HCT116 (cell line): ENCODE measurements at regions not wholly inside any gene's neighbourhood (a gene's known extent, or its start where the extent isn't known, plus 50 kb on each side); places are given as distances from the start of the nearest gene placed in this dataset.

Experiments
- ATAC-seq: fragments of 200-7000 bp; cut with Tn5 transposase; 2 replicates; pipeline ENCODE4 v1.9.1; 2020; ENCODE audit warnings: mild to moderate bottlenecking, moderate library complexity
- BruUV-seq: library from RNA; stranded (reverse); fragments of 400-500 nt; replicated peaks from 2 replicates; lab custom pipeline; 2021; lab: Mats Ljungman, UMichigan
- CTCF ChIA-PET: fragments of 300-600 bp; sonication (Branson Sonifier 250); formaldehyde crosslinking; loops from one replicate; lab custom pipeline; 2021; ENCODE audit warnings: antibody characterized with exemption; lab: Charles Lee
- POLR2A ChIA-PET: fragments of 300-600, 350-600 bp; sonication (Branson Sonifier 250); formaldehyde crosslinking; loops from one replicate; lab custom pipeline; 2021; ENCODE audit warnings: antibody characterized with exemption; lab: Charles Lee
- RAD21 ChIA-PET, 2 experiments: fragments of 300-600 bp; sonication (Branson Sonifier 250); formaldehyde crosslinking; loops; one replicate each; lab custom pipeline; 2023; ENCODE audit warnings: low total read pairs in 2 of 2; ENCODE audit not compliant: uncharacterized antibody in 2 of 2, unreplicated experiment in 2 of 2, low non-redundant PET in 1 of 2; lab: Charles Lee
- DNase-seq: peaks from one replicate; pipeline ENCODE4 v3.0.0-alpha.2; 2010; ENCODE audit warnings: low read depth, low spot score
- H2AFZ ChIP-seq: fragments of 200-600 bp; shearing (Covaris generic), sonication (generic); 2 replicates; pipeline ENCODE4 v1.6.1; 2017; ENCODE audit warnings: low read depth, mixed run types, mixed read lengths, antibody characterized with exemption, low read length; ENCODE audit not compliant: poor library complexity, severe bottlenecking
- H3K27ac ChIP-seq: 2 replicates; pipeline ENCODE4 v1.5.1; 2012; ENCODE audit warnings: low read depth, low read length
- H3K27me3 ChIP-seq: fragments of 200-600 bp; sonication (generic); 2 replicates; pipeline ENCODE4 v1.6.1; 2016; ENCODE audit warnings: mixed run types, low read length, mixed read lengths; ENCODE audit not compliant: insufficient read depth
- H3K36me3 ChIP-seq, 2 experiments: fragments of 200-500 bp in 1 of 2; fragments of 200-600 bp in 1 of 2; sonication (Bioruptor generic) in 1 of 2; sonication (generic) in 1 of 2; 2 replicates each; pipeline versions ENCODE4 v1.5.1 to v1.6.1; 2014 to 2016; ENCODE audit warnings: low read length in 2 of 2, inconsistent platforms in 1 of 2, mixed read lengths in 1 of 2, mixed run types in 1 of 2; ENCODE audit not compliant: insufficient read depth in 2 of 2, control insufficient read depth in 1 of 2
- H3K4me1 ChIP-seq, 2 experiments: fragments of 200-600 bp in 1 of 2; sonication (generic) in 1 of 2; 2 replicates each; pipeline versions ENCODE4 v1.5.1 to v1.6.1; 2012 to 2017; ENCODE audit warnings: low read length in 2 of 2, inconsistent platforms in 1 of 2, mild to moderate bottlenecking in 1 of 2, mixed read lengths in 1 of 2, mixed run types in 1 of 2, moderate library complexity in 1 of 2; ENCODE audit not compliant: insufficient read depth in 2 of 2, control insufficient read depth in 1 of 2
- H3K4me2 ChIP-seq: fragments of 200-600 bp; sonication (generic); 2 replicates; pipeline ENCODE4 v1.6.1; 2017; ENCODE audit warnings: mixed run types, low read length, mixed read lengths
- H3K4me3 ChIP-seq, 2 experiments: fragments of 200-600 bp in 1 of 2; sonication (generic) in 1 of 2; replicated peaks in 1 of 2; 2 replicates each; pipeline ENCODE4 v1.5.1; 2011 to 2016; ENCODE audit warnings: low read length in 2 of 2, control low read depth in 1 of 2, low read depth in 1 of 2, mild to moderate bottlenecking in 1 of 2, mixed read lengths in 1 of 2, mixed run types in 1 of 2
- H3K79me2 ChIP-seq: fragments of 200-600 bp; sonication (generic); 2 replicates; pipeline ENCODE4 v1.6.1; 2017; ENCODE audit warnings: mild to moderate bottlenecking, mixed run types, low read length, moderate library complexity, mixed read lengths; ENCODE audit not compliant: insufficient read depth
- H3K9ac ChIP-seq: fragments of 200-600 bp; sonication (generic); 2 replicates; pipeline ENCODE4 v1.6.1; 2016; ENCODE audit warnings: low read length, mixed read lengths
- H3K9me2 ChIP-seq: fragments of 200-600 bp; sonication (generic), shearing (Covaris generic); 2 replicates; pipeline ENCODE4 v1.6.1; 2017; ENCODE audit warnings: mixed run types, mild to moderate bottlenecking, moderate library complexity; ENCODE audit not compliant: insufficient read depth
- H3K9me3 ChIP-seq, 2 experiments: fragments of 200-500 bp in 1 of 2; fragments of 200-600 bp in 1 of 2; sonication (Bioruptor generic) in 1 of 2; sonication (generic) in 1 of 2; 2 replicates each; pipeline ENCODE4 v1.6.1; 2014 to 2017; ENCODE audit warnings: low read length in 2 of 2, mixed read lengths in 2 of 2, inconsistent platforms in 1 of 2, low read depth in 1 of 2, mild to moderate bottlenecking in 1 of 2, mixed run types in 1 of 2, moderate library complexity in 1 of 2; ENCODE audit not compliant: control insufficient read depth in 1 of 2, insufficient read depth in 1 of 2
- H4K20me1 ChIP-seq: fragments of 200-600 bp; sonication (generic), shearing (Covaris generic); 2 replicates; pipeline ENCODE4 v1.6.1; 2017; ENCODE audit warnings: mixed run types, mild to moderate bottlenecking, moderate library complexity; ENCODE audit not compliant: insufficient read depth
- EGR1 ChIP-seq: IDR thresholded peaks from 2 replicates; pipeline ENCODE4 v1.6.1; 2012; ENCODE audit warnings: low read depth
- ELF1 ChIP-seq: IDR thresholded peaks from 2 replicates; pipeline ENCODE4 v1.6.1; 2012; ENCODE audit warnings: low read depth, borderline replicate concordance
- EZH2phosphoT487 ChIP-seq: fragments of 200-600 bp; IDR thresholded peaks from 2 replicates; pipeline ENCODE4 v1.6.1; 2018; ENCODE audit warnings: antibody characterized with exemption, borderline replicate concordance
- JUND ChIP-seq: IDR thresholded peaks from 2 replicates; pipeline ENCODE4 v1.6.1; 2012
- POLR2AphosphoS5 ChIP-seq: IDR thresholded peaks from 2 replicates; pipeline ENCODE4 v1.6.1; 2011; ENCODE audit warnings: mild to moderate bottlenecking, low read depth, low read length, moderate library complexity
- SIN3A ChIP-seq: IDR thresholded peaks from 2 replicates; pipeline ENCODE4 v1.6.1; 2012; ENCODE audit warnings: low read depth
- SP1 ChIP-seq: IDR thresholded peaks from 2 replicates; pipeline ENCODE4 v1.6.1; 2012; ENCODE audit warnings: low read depth
- TCF7L2 ChIP-seq: IDR thresholded peaks from 2 replicates; pipeline ENCODE4 v1.7.0; 2011; ENCODE audit warnings: borderline replicate concordance, inconsistent platforms; ENCODE audit not compliant: insufficient read depth, insufficient read length; ENCODE audit errors: extremely low read depth
- YY1 ChIP-seq: IDR thresholded peaks from 2 replicates; pipeline ENCODE4 v1.6.1; 2011; ENCODE audit warnings: low read length, low read depth, moderate library complexity, mild to moderate bottlenecking; ENCODE audit not compliant: insufficient replicate concordance; ENCODE audit errors: extremely low read depth
- intact Hi-C: fragments of 100-400 bp; cut with micrococcal nuclease; formaldehyde crosslinking; loops from 2 replicates; pipeline ENCODE4 v1.10.0; 2022
- TF ChIP-seq, protein P1 (sequence below): IDR thresholded peaks from 2 replicates; pipeline ENCODE4 v1.6.1; 2012
- TF ChIP-seq, protein P2 (sequence below): IDR thresholded peaks from 2 replicates; pipeline ENCODE4 v1.6.1; 2011; ENCODE audit warnings: mild to moderate bottlenecking, low read length, moderate library complexity; ENCODE audit not compliant: insufficient replicate concordance; ENCODE audit errors: extremely low read depth

DNA sequence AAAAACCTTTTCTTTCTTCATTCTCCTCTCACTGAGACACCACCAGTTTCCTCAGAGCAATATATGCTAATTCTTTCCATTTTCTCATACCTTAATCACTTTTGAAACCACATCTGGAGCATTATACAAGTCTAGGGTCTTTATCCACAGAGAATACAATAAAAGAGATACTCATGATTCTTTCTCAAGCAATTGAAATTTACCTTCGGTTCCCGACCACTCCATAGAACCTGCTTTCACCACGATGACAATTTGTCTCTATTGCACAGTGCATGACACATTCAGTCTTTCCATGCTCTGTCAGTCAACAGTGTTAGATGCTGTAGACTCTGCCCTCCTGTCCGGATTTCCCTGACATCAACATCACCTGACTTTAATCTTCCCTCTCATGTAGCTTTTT is 409.3 kb upstream of the NWD2 start:
- H3K27ac ChIP-seq = no peak overlapping the region
- no peak overlapping the region for H3K4me2 ChIP-seq
- H3K79me2 ChIP-seq = no peaks in the 10 kb centered on the region
- TF ChIP-seq, protein P1, sequence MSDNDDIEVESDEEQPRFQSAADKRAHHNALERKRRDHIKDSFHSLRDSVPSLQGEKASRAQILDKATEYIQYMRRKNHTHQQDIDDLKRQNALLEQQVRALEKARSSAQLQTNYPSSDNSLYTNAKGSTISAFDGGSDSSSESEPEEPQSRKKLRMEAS = no peak
- TF ChIP-seq EGR1 = no peak
- TF ChIP-seq ELF1 = no peak
- TF ChIP-seq, protein P2, sequence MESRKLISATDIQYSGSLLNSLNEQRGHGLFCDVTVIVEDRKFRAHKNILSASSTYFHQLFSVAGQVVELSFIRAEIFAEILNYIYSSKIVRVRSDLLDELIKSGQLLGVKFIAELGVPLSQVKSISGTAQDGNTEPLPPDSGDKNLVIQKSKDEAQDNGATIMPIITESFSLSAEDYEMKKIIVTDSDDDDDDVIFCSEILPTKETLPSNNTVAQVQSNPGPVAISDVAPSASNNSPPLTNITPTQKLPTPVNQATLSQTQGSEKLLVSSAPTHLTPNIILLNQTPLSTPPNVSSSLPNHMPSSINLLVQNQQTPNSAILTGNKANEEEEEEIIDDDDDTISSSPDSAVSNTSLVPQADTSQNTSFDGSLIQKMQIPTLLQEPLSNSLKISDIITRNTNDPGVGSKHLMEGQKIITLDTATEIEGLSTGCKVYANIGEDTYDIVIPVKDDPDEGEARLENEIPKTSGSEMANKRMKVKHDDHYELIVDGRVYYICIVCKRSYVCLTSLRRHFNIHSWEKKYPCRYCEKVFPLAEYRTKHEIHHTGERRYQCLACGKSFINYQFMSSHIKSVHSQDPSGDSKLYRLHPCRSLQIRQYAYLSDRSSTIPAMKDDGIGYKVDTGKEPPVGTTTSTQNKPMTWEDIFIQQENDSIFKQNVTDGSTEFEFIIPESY = no peak
- TF ChIP-seq EZH2phosphoT487 = no peak
- no peak for TF ChIP-seq JUND
- TF ChIP-seq YY1 = no peak
- no peak for TF ChIP-seq TCF7L2
- no peak for TF ChIP-seq POLR2AphosphoS5
- TF ChIP-seq SIN3A = no peak
- no peak for TF ChIP-seq SP1
- H3K9me3 ChIP-seq = no peaks in the 10 kb centered on the region
- no peaks in the 10 kb centered on the region for H3K36me3 ChIP-seq
- no peaks in the 10 kb centered on the region; the same call in 1 of the 2 replicates for H4K20me1 ChIP-seq
- ATAC-seq (no peak), DNase-seq (no peak)
- intact Hi-C loops = no loop called here
- BruUV-seq = no TSS peak
- ChIA-PET CTCF (no interaction called here), RAD21 (no interaction called here), POLR2A (no interaction called here)
- no peaks in the 10 kb centered on the region for H3K9me2 ChIP-seq
- no peaks in the 10 kb centered on the region for H3K4me1 ChIP-seq
- no peak overlapping the region for H3K9ac ChIP-seq
- H2AFZ ChIP-seq = no peak overlapping the region
- no peaks in the 10 kb centered on the region for H3K27me3 ChIP-seq
- no peak overlapping the region for H3K4me3 ChIP-seq
